Eye (tissue), 1 donor: ENCODE measurements at regions not wholly inside any gene's neighbourhood (a gene's known extent, or its start where the extent isn't known, plus 50 kb on each side); places are given as distances from the start of the nearest gene placed in this dataset.
"Not testable (repeated sequence)": the region's sequence is repeated elsewhere in the genome, so short reads cannot be mapped to it uniquely, and the experiment has no call there.

Source experiments
- DNase-seq: peaks from one replicate; pipeline ENCODE4 v3.0.0-alpha.2; 2015

DNA sequence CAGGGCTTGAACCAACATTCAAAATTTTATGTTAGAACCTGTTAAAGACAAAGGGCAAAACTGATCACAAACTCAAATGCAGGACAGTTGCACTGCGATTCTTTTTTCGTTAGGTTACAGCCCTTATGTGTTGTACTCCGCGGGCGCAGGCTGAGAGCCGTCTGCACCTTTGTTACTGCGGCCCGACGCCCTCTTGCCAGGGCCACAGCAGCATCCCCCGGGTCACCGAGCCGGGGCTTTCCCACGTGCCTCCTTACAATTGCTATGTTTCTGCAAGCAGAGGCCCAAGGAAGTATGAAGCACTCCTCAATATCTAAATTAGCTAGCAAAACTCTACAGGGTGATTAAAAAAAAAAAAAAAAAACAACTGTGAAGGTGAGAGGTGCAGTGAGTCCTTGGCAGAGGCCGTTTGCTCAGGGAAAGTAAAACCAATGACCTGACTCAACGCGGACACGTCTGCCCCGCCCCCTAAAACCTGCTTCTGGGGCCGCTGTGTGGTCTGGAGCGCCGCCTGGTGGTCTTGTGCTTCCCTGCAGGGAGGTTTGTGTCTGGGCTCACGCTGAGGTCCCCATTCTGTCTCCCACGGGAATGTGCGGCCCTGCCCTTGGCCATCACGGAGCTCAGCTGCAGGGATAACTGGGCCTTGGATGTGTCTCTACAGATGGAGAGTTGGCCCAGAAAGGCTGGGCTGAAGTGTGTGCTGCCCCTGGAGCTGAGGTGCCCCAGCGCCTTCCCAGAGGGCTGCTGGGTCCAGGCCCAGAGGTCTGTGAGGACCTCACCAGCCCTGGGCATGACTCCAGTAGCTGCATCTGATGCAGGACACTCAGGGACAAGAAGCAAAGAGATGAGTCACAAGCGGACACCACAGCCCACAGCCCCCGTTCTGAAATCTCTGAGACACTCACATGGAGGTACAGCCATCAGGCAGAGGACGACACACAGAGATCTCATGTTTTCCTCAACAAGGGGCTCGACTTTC, 418.5 kb downstream of the TMEM121 start:
- DNase-seq: no peak

GRCh38 chr14:105945896-105946295, 419.5 kb downstream of the TMEM121 start:
- DNase-seq: no peak

DNA sequence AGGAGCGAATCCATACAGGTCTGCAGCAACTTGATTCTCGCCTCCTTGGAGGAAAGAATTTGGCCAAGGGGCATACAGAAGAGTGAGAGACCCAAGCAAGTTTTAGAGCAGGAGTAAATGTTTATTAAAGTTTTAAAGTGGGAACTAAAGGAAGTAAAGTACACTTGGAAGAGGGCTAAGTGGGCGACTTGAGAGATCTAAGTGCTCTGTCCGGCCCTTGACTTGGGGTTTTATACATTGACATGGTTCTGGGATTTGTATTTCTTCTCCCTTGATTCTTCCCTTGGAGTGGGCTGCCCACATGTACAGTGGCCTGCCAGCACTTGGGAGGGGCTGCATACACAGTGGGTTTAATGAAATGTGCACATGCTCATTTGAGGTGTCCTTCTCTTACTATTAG, 421.2 kb downstream of the TMEM121 start:
- no peak for DNase-seq

GRCh38 chr14:105948955-105949354, 422.6 kb downstream of the TMEM121 start:
- not testable (repeated sequence) for DNase-seq

DNA sequence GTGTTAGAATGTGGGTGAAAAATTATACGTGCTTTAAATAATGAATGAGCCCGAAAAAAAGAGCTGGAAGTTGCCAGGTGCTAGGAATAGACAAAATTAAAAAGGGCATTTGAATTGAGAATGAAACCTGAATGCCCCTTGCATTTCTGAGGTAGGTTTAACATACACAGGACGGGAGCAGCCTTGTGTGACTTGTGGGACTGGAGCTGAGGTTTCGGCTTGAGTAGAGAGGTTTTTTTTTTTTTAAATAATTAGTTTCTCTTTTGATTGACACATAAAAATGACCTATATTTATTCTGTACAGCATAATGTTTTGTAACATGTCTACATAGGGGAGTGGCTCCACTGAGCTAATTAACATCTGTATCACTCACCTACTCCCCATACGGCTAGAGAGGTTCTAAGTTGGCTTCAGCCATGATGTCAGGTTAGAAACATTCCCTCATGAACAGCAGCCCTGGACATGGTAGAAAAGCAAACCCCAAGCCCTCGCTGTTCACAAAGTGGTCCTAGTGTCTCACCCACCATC, 424.0 kb downstream of the TMEM121 start:
- not testable (repeated sequence) for DNase-seq

DNA sequence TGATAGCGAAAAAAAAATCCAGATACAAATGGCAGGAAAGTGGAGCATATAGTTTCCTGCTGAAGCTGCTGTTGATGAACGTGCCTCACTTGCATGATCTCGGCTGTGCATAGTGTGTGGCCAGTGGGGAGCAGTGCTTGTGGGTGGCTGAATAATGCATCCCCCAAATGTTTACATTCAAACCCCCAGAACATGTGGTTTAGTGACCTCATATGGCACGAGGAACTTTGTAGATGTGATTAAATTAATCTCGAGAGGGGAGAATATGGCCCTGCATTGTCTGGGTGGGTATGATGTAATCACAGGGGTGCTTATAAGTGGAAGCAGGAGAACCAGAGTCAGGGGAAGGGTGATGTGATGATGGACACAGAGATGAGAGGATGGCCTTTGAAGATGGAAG, 425.0 kb downstream of the TMEM121 start:
- DNase-seq: no peak

GRCh38 chr14:105952222-105952621, 425.8 kb downstream of the TMEM121 start:
- no peak for DNase-seq

- no peak for DNase-seq
Observed at GRCh38 chr14:105952826-105953225, 426.4 kb downstream of the TMEM121 start.

GRCh38 chr14:105961625-105962024, 435.2 kb downstream of the TMEM121 start:
- DNase-seq: not testable (repeated sequence)

- no peak for DNase-seq
Observed at GRCh38 chr14:105962532-105962931, 436.1 kb downstream of the TMEM121 start.

GRCh38 chr14:105968291-105968690, 441.9 kb downstream of the TMEM121 start:
- no peak for DNase-seq

GRCh38 chr14:105969026-105969425, 442.6 kb downstream of the TMEM121 start:
- not testable (repeated sequence) for DNase-seq

DNA sequence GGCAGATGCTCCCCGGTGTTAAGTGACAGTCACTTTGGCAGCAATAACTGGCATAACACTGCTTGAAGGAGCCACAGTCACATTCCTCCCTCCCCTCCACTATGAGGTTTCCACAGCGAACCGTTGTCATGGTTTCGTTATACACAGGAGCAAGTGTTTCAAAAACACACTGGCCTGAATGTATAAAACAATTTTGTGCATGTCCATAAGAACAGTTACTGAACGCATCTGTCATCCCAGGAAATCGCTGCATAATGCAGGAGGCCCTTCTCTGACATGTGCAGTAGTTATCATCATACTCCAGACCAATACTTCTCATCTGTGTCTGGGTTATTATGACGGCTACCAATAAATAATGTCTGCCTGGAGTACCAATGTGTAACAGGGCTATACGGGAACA, 444.4 kb downstream of the TMEM121 start:
- DNase-seq: not testable (repeated sequence)

GRCh38 chr14:105971593-105972500, 445.5 kb downstream of the TMEM121 start:
- no peak for DNase-seq

GRCh38 chr14:105974902-105975301, 448.5 kb downstream of the TMEM121 start:
- DNase-seq: no peak

GRCh38 chr14:105978618-105979295, 452.4 kb downstream of the TMEM121 start:
- DNase-seq: no peak

DNA sequence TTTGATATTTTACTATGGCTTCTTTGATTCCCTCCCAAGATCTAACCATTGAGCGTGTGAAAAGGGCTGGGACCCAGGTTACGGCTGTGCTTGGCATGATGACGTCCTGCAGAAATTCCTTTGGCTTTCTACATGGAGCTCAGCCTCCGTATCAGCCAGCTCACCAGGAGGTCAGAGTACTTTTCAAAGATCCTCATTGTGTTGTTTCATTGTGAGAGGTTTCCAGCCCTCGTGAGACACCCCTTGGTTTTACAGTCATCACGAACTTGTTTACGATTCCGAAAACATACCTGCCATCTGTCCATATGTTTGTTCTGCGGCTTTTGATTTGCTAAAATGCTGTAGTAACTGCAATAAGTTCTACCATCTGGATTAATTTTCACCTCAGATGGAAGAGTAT, 453.1 kb downstream of the TMEM121 start:
- no peak for DNase-seq

DNA sequence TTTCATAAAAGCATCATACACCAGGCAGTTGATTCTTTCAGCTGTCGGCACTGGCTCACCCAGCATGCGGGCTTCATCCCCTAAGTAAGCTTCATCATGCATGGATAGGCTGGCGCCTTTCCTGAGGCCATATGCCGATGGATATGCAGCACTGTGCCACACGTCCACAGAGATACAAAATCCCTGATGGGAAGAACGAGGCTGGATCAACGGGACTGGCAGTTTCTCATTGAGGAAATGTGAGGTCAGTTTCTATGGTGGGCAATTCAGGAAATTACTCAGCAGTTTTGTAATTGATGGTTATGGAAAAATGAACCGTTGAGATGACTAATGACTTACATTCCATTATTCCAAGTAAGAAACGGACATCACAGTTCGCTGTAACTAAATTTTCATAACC, 453.8 kb downstream of the TMEM121 start:
- DNase-seq: no peak

- not testable (repeated sequence) for DNase-seq
Observed at GRCh38 chr14:105981517-105982302, 455.3 kb downstream of the TMEM121 start.

DNA sequence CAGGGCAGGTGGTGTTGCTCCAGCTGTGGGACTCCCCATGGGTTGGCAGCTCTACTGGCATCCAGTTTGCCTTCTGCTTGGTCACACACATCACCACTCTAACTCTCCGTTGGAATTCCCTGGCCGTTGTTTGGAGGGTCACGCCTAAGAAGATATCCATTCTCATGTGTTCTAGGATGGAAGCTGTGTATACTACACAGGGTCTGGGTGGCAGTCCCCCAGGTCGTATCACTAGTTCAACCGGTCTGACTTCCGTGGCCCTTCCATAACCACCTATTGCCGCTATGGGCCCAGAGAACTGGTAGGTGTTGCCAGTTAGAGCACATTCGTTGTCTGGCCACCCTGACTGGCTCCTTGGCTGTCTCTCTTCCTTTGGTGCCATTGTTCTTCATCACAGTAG, 456.3 kb downstream of the TMEM121 start:
- DNase-seq: no peak

GRCh38 chr14:105986894-105987284, 460.5 kb downstream of the TMEM121 start:
- DNase-seq: no peak

DNA sequence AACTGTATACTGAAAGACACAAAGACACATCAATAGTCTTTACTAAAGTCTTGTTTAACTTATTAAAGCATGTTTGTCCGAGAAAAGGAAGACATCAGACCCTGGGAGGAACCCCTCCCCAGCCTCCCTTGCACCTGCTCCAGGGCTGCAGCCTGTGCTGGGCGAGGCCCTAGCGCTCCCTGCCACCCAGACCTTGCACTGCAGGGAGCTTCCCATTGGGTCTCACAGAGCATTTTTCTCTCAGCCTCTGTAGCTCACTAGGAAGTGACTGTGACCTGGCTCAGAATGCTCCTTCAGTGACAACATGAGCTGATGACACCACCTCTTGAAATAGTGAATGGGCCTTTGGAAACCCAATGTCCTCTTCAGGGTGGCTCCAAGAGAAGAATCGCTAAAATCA, 461.2 kb downstream of the TMEM121 start:
- DNase-seq: no peak
